ENCODE measurements at regions not wholly inside any gene's neighbourhood (a gene's known extent, or its start where the extent isn't known, plus 50 kb on each side); places are given as distances from the start of the nearest gene placed in this dataset.

DNA sequence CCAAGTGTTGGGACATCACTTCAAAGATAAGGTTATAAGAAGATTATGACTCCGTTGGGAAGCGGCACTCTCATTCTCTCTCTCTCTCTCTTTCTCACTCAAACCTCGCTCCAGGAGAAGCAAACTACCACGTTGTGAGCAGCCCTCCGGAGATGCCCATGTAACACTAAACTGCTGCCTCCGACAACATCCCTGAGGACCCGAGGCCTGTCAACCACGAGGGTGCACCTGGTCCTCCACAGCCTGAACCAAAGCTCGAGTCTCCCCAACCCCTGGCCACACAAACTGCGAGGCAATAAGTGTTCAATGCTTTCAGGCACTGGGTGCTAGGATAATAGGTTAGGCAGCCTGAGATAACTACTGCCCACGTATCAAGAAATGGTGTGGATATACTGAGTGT is 654.5 kb upstream of the ID2 start:
- no peak for DNase-seq

DNA sequence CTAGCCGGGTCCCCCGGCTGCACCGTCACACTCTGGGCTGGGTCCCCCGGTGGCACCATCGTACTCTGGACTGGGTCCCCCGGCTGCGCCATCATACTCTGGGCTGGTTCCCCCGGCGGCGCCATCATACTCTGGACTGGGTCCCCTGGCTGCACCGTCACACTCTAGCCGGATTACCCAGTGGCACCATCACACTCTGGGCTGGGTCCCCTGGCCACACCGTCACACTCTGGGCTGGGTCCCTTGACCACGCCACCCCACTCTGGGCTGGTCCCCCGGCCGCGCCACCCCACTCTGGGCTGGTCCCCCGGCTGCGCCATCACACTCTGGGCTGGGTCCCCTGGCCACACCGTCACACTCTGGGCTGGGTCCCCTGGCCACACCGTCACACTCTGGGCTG is 653.8 kb upstream of the ID2 start:
- DNase-seq, result no peak

DNA sequence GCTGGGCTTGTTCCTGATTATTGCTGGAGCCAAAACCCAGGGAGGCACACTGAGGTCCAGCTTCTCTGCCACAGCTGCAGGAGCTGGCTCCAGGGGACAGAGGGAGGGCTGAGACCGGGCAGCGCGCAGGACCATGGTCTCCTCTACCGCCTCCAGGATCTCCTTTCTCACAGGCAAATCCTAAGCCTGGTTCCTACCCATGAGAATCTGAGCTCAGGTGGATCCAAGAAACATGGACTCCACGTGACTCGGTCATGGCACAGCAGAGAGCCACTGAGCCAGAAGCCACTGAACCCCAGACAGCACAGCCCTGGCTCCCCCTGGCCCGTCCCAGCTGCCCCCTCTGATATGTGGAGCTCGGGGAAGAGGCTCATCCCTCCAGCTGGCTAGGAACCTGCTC is 653.4 kb upstream of the ID2 start:
- DNase-seq, result no peak

DNA sequence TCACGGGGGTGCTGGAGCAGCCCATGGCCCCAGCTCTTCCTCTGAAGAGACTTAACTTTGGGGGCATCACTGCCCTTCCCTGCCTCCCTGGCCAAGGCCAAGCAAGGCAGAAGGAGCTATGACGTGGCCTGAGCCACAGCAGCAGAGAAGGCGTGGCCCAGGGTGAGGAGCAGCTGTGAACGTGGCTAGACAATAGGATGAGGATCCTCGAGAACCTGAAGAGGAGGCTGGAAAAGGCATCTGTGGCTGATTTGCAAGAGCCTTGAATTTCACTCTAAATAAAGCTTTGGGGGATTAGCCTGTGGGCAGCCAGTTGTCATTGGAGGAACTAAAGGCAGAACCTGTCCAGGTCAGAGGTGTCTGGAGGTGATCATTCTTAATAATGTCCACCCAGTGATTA is 652.9 kb upstream of the ID2 start:
- DNase-seq, result no peak

DNA sequence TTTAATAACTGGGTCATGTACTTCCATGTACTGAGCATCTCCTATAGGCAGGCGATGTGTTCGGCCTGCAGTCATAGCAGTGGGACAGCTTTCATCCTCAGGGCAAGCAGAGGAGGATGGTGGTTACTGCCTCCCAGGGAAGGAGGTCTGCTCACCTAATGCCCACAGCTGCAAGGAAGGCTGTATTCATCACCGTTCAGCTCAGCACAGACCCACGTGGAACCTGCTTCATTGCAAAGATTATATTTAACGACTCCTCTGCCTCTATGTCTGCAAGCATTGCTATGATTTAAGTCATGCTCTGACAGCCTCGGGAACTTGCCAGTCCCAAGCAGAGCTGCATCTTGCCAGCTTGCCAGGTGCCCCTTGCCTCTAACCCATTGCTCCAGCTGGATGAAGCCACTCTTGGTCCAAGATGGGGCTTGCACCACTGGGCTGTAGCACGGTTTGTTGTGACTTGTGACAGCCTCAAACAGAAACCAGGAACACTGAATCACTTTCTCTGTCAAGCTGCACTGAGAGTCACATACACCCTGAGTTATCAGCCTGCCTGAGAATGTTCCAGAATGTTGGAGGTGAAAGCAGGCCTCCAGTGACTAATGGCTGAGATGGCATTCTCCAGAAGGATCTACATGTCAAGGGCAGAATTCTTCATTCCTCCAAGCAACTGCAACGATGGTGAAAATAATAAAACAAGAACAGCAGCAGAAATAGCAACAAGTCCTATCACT is 651.1 kb upstream of the ID2 start:
- DNase-seq, result no peak

DNA sequence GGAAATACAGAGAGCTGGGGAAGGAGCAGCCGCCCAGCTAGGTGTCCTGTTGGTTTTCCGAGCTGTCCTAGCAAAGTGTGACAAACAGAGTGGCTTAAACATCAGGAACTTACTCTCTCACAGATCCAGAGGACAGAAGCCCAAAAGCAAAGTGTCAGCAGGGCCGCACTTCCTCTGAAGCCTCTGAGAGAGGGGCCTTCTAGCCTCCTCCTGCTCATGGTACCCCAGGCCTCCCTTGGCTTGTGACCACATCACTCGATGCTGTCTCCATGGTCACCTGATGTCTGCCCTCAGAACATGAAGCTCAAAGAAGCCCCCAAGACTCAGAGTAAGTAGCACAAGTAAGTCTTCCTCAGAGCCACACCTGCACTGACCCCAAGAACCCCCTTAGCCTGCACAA is 650.5 kb upstream of the ID2 start:
- DNase-seq, result no peak

DNA sequence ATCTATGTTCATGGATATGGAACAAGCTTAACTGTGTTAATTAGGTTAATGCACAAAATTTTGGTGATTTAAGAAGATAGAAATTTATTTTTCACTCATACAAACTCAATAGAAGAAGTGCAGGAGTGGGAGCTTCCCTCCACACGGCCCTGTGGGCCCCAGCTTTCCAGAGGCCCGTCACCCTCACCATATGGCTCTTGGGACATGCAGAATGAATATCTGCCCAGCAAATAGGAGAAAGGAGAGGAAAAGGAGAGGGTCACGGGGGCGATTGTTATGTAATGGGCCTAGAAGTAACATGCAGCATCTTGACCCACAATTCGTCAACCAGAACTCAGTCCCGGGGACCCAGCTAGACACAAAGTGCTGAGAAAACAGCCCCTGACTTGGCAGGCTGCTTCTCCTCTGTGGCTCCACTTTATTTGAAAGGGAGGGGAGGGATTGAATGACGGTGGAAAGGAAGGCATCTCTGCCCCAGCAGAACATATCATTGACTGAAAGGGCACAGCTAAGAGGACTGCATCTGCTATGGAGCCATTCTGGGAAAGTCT is 648.2 kb upstream of the ID2 start:
- no peak for DNase-seq

DNA sequence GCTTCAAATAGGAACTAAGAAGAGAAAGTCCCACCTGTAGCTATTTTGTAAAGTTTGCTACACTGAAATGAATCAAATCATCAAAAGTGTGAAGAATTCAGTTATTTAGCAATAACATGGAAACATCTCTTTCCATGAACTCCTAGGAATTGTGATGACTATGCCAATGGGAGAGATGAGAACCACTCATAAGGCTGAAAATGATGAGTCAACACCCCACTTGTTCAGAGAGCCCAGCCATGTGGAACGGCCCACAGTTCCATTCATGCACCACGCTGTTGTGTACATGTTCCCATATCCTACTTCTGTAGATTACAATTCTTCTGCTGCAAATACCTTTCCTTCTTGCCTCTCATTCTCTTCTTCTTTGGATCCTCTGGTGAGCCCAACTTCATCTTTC is 645.5 kb upstream of the ID2 start:
- DNase-seq, result no peak

DNA sequence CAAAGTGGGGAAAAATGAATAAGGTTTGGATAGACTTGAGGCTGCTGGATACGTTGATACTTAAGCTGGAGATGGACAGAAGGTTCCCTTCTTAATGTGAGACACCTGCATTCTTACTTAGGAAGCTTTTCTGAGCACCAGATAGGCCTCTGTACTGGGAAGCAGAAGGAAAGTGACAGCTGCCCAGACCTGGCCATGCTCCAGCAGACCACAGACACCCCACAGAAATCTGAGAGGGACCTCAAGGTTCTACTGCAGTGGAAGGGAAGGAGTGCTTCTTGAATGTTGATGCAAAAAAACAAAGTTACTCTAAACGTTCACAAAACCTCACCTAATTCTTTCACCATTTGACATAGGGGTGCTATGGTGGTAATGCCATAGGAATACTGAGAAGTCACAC is 642.1 kb upstream of the ID2 start:
- no peak for DNase-seq

DNA sequence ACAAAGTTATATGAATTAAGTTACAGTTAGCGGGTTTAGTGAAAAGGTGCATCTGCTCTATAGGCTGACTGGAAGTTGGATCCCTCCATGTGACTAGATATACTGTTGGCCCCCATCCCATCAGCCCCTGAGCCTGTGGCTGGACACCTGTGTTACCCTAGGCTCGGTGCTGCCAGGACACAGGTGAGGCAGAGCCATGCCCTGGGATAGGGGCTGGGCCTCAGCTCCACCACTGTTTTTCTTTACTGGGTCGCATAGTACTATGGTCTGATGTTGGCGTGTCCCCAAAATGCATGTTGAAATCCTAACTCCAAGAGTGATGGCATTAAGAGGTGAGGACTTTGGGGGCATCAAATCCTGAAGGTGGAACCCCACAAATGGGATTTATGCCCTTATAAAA is 638.6 kb upstream of the ID2 start:
- no peak for DNase-seq

DNA sequence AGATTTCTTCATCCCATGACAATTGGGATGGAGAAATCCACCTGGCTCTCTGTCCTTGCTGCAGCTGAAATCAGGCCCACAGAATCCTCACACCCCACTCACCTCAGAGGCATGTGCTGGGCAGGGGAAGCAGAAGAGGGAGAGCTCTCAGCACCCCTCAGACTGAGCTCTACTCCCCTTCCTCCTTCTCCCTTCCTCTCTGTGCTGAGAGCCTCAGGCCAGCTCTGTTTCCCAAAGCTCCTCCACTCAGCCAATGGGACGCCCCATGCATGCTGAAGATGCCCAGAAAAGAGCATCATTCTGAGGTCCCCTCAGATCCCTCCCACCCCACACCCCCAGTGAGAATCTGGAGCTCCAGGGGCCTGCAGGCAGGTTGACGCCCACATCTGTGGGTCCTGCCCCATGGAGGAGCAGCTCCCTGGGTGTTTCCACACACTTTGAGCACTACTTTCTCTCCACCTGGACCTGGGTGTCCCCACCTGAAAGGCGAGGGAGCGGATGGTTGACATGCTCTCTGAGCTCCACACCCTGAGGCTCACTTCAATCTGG is 637.7 kb upstream of the ID2 start:
- DNase-seq, result no peak

DNA sequence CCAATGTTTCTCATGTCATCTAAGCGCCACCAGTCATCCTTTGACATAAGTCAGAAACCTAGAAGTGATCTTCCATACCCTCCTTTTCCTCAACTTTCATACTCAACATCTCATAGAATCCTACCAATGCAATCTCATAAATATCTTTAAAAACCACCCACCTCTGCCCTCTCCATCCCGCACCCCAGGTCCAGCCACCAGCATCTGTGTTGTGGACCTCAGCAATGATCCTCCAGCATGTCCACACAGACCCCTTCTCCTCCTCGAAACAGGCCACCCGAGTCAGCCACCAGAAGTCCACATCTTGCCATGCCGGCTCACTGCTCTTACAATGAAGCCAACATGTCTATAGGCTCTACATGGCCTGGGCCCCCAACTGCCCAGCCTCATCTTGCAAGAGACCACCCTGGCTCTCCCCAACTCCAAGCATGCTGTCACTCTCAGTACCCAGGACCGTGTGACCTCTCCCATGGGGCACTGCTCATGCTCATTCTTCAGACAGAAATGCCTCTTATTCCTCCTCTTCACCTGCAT is 636.7 kb upstream of the ID2 start:
- no peak for DNase-seq

DNA sequence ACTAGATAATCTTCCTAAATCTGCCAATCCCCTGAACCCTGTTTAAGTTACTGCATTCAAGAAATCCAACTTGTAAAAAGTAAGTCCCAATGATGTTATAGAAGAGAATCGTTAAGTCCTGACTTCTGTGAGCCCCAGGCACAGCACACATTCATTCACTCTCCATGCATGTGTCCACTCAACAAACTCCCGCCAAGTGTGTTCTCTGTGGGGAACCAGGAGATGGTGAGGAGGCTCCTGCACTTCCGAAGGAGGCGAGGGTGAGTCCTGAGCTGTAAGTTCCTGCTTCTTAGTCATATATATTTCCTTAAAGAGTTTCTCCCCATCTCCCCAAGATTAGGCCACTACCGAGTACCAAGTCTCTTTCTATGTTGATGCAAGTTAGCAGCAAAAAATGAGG is 635.0 kb upstream of the ID2 start:
- DNase-seq, result no peak

DNA sequence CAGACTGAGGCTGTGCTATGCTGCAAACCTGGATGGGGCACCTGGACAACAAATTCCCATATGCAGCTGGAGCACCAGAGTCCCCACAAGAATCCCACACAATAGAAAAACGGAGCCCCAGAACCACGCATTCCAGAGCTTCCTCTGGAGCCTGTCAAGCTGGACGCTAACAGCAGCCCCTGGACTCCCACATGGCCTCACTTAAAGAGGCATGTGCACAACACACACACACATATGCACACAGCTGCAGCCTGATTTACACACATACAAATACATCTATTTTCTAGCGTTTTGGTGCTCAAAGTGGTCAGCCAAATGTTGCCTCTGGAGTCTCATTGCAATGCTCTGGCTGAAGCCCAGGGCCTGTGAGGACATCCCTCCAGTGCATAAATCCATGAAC is 632.7 kb upstream of the ID2 start:
- no peak for DNase-seq

DNA sequence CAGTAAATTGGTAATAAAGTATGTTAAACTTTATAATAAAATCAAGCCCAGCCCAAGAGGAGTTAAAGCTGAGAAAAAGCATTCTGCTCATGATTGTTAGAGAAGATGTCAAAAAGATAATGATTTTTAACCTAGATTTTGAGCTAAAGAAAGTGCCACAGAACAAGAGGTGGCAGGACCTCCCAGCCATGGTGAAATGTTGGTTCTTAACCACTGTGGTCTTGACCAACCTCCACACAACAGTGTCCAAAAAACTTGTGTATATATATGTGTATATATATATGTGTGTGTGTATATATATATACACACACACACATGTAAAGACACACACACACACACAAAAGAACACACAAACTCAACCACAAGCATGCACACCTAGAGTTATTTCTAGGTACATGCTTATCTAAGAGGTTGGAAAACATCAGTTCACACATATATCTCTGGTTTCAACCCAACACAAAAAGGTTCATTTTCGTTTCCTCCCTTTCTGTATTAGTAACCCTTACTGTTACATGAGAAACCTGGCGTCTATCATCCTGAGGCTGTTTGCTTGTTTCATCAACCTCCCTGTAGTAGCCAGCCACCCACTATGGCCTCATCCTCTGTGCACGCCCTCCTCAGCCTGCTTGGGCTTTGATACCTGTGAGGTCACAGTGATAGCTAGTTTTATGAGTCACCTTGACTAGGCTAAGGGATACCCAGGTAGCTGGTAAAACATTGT is 631.8 kb upstream of the ID2 start:
- DNase-seq, result no peak

DNA sequence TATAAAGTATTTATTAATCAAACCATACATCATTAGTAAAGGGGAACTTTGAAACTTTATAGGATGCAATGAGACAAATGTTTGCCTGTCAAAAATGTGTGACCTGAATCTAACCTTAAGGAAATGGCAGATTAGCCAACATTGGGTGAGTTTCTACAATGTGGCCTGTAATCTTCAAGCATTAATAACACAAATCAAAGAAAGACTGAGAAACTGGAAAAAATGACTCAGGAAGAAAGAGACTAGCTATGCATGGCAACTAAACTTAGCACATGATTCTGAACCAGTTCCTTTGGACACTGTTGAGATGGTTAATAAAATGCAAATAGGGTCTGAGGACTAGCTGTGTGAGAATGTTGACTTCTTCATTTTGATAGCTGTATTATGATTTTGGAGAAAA is 628.6 kb upstream of the ID2 start:
- no peak for DNase-seq

DNA sequence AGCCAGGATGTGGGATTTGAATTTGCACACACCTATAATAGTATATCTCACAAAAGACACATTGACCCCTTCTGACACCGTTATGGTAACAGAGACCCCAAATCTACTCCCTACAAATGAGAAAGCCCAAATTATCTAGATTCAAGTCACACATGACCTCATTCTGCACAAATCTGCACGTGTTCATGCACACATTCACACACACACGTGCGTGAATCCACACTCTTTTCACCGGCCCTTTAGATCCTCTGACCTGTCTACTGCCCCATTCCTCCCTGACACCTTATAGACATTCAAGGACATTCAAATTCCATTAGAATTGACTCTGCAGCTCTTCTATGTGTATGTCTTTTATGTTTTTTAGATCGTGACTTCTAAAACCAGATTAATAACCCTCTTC is 627.8 kb upstream of the ID2 start:
- no peak for DNase-seq

DNA sequence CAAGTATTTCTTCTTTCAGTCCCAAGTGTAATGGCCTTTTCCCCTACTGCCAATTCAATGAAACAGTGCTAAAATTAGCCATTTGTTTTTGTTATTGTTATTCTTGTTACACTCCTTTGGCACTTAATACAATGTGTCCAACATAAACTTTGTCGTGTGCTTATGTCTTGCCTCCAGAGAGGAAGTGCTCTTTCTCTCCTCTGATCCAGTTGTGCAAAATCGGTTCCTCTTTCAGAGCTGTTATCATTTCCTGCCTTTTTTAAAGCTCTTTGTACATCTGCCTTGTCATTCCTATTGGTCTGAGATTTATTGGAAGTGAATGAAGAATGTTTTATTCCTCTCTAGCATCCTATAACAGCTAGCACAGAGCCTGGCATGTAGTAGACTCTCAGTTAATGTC is 623.2 kb upstream of the ID2 start:
- DNase-seq, result no peak

DNA sequence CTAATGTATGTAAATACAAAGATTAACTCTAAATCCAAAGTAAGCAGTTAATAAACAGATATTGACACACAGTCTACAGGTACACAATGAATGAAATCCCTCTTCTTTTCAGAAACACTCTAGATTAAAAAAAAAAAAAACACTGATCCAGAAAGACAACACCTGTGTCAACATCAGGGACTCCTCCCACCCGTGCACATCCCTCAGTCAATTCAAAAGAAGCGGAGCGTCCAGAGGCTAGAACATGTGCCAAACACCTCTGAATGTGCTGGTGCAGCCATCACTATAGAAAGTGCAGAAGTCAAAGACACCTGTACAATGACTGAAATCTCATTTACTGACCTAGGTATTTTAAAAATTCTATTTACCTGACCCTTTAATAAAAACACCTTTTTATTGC is 622.6 kb upstream of the ID2 start:
- DNase-seq, result no peak

DNA sequence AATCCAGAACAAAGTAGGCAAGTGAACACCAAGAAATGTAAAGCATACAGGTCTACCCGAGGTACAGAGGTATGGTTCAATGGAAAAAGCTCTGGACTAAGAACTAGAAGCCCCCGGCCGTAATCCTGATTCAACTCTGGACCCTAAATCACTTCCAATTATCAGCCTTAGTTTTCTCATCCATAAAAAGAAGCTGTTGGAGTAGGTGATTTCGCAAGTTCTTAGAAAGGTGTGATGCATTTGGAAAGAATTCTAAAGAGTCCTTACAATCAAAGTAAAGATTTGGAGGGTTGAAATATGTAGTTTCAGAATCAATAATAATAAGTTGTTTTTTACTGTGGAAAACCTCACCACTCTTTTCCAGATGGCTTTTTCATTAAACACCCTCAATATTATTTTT is 622.1 kb upstream of the ID2 start:
- DNase-seq, result no peak

DNA sequence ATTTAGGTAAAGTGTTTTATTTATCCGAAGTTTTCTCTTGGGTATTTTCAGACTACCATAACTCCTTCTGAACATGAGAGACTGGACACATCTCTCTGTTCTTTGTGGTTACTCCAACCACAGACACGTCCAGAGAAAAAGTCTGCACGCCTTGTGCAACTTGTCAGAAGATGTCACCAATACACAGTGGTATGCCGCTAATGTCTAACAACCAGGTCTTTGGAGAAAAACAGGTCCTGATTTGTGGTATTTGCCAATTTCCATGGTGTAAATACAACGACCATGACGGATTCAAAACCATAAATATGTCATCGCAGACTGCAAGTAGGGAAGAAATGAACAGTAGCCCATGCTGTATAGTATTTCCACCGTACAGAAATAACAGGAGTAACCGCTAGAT is 620.6 kb upstream of the ID2 start:
- no peak for DNase-seq

DNA sequence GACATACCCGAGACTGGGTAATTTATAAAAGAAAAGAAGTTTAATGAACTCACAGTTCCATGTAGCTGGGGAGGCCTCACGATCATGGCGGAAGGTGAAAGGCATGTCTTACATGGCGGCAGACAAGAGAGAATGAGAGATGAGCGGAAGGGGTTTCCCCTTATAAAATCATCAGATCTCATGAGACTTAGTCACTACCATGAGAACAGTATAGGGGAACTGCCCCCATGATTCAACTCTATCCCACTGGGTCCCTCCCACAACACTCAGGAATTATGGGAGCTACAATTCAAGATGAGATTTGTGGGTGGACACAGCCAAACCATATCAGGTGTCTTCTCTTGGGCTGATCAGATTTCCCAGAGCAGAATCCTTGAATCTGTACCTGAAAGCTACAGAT is 617.3 kb upstream of the ID2 start:
- no peak for DNase-seq

DNA sequence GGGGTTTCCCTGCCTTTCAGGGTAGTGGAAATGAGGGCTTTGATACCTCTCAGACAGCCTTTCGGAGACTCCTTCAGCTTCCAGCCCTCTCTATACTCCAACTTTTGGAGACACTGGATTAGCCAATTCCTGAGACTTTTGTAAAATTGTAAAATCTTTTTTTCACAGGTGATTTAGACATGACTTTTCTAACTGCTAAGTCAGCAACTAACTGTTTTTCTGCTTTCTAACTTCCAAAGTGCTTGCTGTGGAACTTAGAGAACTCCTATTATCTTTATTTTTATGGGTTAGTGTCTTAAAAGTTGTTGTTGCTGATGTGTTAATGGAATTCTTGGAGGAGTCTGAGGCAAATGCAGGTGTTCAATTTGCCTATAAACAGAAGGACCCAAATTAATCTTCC is 616.7 kb upstream of the ID2 start:
- no peak for DNase-seq

DNA sequence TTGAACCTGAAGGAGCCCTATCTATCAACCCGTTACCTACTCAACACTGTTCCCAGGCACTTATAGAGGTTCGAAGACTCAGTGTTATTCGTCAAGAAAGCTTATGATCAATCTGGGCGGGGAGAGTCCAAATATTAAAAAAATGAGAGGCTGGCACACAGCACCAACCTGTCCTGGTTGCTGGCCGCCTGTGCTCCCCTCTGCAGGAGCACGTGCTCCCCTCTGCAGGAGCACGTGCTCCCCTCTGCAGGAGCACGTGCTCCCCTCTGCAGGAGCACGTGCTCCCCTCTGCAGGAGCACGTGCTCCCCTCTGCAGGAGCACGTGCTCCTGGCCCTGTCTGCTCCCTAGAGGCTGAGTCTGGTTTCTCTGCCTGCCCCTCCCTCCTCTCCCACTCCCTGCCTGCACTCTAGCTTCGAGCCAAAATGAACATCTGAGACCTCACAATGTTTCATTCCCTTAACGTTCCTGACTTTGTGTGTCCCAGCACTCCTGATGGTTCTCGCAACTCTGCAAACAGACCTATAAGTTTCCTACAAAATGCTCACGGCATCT is 614.0 kb upstream of the ID2 start:
- DNase-seq, result no peak
